ENCODE measurements at regions not wholly inside any gene's neighbourhood (a gene's known extent, or its start where the extent isn't known, plus 50 kb on each side); places are given as distances from the start of the nearest gene placed in this dataset.

GRCh38 chr6:160940197-160940596, 51.4 kb upstream of the MAP3K4 start:
- TF ChIP-seq CTCF (IDR thresholded peaks at IDR 0.05; ENCODE audit: extremely low read depth in 1 of 2, insufficient read depth in 1 of 2, low read depth in 1 of 2, low read length in 2 of 2) (no peak), MAX (IDR thresholded peaks at IDR 0.05; ENCODE audit: insufficient read depth, insufficient read length) (no peak), FOS (IDR thresholded peaks at IDR 0.05; ENCODE audit: borderline replicate concordance, insufficient read depth, low read length) (no peak), POLR2A (IDR thresholded peaks at IDR 0.05; ENCODE audit: low read depth, low read length) (no peak), POLR2AphosphoS5 (IDR thresholded peaks at IDR 0.05; ENCODE audit: insufficient read depth, low read depth, low read length) (no peak), EZH2 (IDR thresholded peaks at IDR 0.05; ENCODE audit: borderline replicate concordance, low read depth, low read length, severe bottlenecking) (no peak), MYC (IDR thresholded peaks at IDR 0.05; ENCODE audit: low read depth, low read length) (no peak)

Data from endothelial cell of umbilical vein (primary cell).